A549 (cell line): ENCODE measurements at regions not wholly inside any gene's neighbourhood (a gene's known extent, or its start where the extent isn't known, plus 50 kb on each side); places are given as distances from the start of the nearest gene placed in this dataset.

Experiments
- CBX2 ChIP-seq: fragments of 200-600 bp; sonication (generic); IDR thresholded peaks from 2 replicates; pipeline ENCODE4 v1.6.1; 2016; ENCODE audit warnings: low read depth, mild to moderate bottlenecking, borderline replicate concordance
- CEBPB ChIP-seq, 2 experiments: fragments of >200 bp in 1 of 2; sonication (Bioruptor Twin) in 1 of 2; formaldehyde crosslinking in 1 of 2; IDR thresholded peaks; 2 replicates each; pipeline ENCODE4 v1.6.1; 2012 to 2016
- CTCF ChIP-seq: fragments of >200 bp; sonication (Bioruptor Twin); formaldehyde crosslinking; IDR thresholded peaks from 3 replicates; pipeline ENCODE4 v1.5.1; 2016
- EHMT2 ChIP-seq: fragments of 200-600 bp; sonication (generic); IDR thresholded peaks from 2 replicates; pipeline ENCODE4 v1.6.1; 2016; ENCODE audit warnings: antibody characterized with exemption, low read depth, mild to moderate bottlenecking, moderate library complexity
- ELK1 ChIP-seq: fragments of 150-350 bp; IDR thresholded peaks from 2 replicates; pipeline ENCODE4 v1.6.1; 2014; ENCODE audit warnings: low read depth, mild to moderate bottlenecking, low read length
- EP300 ChIP-seq, 2 experiments: fragments of >200 bp; sonication (Bioruptor Twin); formaldehyde crosslinking; IDR thresholded peaks; 2 replicates in 1 of 2; 3 replicates in 1 of 2; pipeline ENCODE4 v1.6.1; 2016 to 2017
- HDAC2 ChIP-seq: fragments of 200-600 bp; sonication (generic); IDR thresholded peaks from 2 replicates; pipeline ENCODE4 v1.6.1; 2016
- MAFK ChIP-seq: fragments of 450-650 bp; IDR thresholded peaks from 2 replicates; pipeline ENCODE4 v1.6.1; 2014; ENCODE audit not compliant: partially characterized antibody
- MAX ChIP-seq: IDR thresholded peaks from 2 replicates; pipeline ENCODE4 v1.6.1; 2012
- MYC ChIP-seq: IDR thresholded peaks from 2 replicates; pipeline ENCODE4 v1.6.1; 2012; ENCODE audit warnings: mild to moderate bottlenecking, inconsistent platforms, low read length, improper control_type of control experiment, borderline replicate concordance
- NPAS2 ChIP-seq: fragments of 250-450 bp; sonication (Bioruptor Pico); IDR thresholded peaks from 2 replicates; pipeline ENCODE4 v1.8.0; 2022; ENCODE audit warnings: mild to moderate bottlenecking, moderate library complexity, borderline replicate concordance
- POLR2A ChIP-seq: IDR thresholded peaks from 2 replicates; pipeline ENCODE4 v1.6.1; 2012; ENCODE audit warnings: mild to moderate bottlenecking, low read length
- SMC3 ChIP-seq: fragments of >200 bp; sonication (Bioruptor Twin); formaldehyde crosslinking; IDR thresholded peaks from 3 replicates; pipeline ENCODE4 v1.6.1; 2018; ENCODE audit warnings: inconsistent platforms

- TF ChIP-seq POLR2A (no peak), SMC3 (no peak), CTCF (no peak), HDAC2 (no peak), CEBPB (IDR thresholded peaks at IDR 0.05) (no peak), ELK1 (no peak), MYC (no peak), MAX (no peak), MAFK (no peak), CBX2 (no peak), NPAS2 (CRISPR knock-in tag) (no peak), EHMT2 (no peak), EP300 (IDR thresholded peaks at IDR 0.05) (no peak)
Observed at GRCh38 chr4:92112805-92113204, 191.0 kb upstream of the GRID2 start.
